ENCODE measurements at regions not wholly inside any gene's neighbourhood (a gene's known extent, or its start where the extent isn't known, plus 50 kb on each side); places are given as distances from the start of the nearest gene placed in this dataset.

DNA sequence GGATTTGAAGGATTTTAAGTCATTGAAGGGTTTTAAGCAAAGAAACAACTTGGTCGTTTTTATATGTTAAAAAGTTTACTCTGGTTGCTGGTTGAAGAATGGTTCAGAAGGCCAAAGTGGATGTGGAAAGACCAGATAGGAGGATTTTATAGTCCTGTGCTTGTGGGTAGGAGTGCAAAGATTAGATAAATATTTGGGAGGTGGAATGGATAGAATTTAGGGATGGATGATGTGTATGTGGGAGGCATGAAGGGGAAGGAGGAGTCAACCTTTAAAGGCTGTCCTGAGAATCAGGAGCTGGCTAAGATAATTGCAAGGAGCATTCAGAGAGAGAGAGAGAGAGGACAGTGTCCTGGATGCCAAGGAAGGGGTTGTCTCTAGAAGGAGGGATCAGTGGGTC, 190.1 kb upstream of the SPRED2 start:
- TF ChIP-seq, protein P1, sequence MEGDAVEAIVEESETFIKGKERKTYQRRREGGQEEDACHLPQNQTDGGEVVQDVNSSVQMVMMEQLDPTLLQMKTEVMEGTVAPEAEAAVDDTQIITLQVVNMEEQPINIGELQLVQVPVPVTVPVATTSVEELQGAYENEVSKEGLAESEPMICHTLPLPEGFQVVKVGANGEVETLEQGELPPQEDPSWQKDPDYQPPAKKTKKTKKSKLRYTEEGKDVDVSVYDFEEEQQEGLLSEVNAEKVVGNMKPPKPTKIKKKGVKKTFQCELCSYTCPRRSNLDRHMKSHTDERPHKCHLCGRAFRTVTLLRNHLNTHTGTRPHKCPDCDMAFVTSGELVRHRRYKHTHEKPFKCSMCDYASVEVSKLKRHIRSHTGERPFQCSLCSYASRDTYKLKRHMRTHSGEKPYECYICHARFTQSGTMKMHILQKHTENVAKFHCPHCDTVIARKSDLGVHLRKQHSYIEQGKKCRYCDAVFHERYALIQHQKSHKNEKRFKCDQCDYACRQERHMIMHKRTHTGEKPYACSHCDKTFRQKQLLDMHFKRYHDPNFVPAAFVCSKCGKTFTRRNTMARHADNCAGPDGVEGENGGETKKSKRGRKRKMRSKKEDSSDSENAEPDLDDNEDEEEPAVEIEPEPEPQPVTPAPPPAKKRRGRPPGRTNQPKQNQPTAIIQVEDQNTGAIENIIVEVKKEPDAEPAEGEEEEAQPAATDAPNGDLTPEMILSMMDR (IDR thresholded peaks at IDR 0.05) = no peak
- no peak for TF ChIP-seq POLR2A (IDR thresholded peaks at IDR 0.05)

Data from Peyer's patch (tissue), 4 donors.